NOMO-1 treated with DMSO at 0.1 percent for 48 hours (cell line): ENCODE measurements at regions not wholly inside any gene's neighbourhood (a gene's known extent, or its start where the extent isn't known, plus 50 kb on each side); places are given as distances from the start of the nearest gene placed in this dataset.
"Not testable (repeated sequence)": the region's sequence is repeated elsewhere in the genome, so short reads cannot be mapped to it uniquely, and the experiment has no call there.

Experiments
- DNase-seq: peaks from one replicate; lab custom pipeline; 2025; ENCODE audit not compliant: unreplicated experiment; lab: John Stamatoyannopoulos, UW

- DNase-seq = no peak
These were observed 143.1 kb downstream of the ARSF start for GRCh38 chrX:3184176-3184930.

DNA sequence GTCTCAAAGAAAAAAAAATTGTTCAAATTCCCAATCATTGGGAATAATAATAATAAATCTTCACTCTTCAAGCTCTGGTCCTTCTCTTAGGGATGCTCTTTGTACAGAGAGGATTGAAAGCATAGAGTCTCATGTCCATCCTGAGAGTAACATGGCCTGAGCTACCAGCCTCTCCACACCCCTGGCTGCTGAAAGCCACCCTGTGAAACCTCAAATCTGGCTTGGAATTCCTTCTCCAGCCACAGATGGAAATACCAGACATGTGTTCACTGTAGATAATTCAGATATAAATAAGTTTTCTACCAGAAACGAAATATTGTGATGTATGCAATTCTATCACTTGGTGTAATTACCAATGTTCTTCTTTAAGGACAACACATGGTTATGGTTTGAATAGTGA lies 140.6 kb downstream of the ARSF start:
- DNase-seq = no peak

GRCh38 chrX:3178329-3178728 lies 137.1 kb downstream of the ARSF start:
- no peak for DNase-seq

DNA sequence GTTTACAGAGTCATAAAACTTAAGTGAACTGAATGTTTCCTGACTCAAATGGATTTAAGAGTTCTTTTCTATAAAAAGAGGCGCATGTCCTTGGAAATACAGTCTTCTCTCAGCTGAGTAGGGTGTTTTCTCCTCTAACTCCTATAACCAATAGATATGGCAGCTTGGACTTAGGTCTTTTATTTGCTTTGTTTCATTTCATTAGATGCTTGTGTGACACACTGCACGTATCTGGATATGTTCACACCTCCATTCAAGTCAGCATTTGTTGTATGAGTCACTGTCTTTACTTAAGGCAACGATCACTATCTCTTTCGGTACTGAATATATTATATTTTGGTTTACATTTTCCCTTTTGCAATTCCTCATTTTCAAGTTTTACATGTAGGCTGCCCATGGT lies 136.6 kb downstream of the ARSF start:
- DNase-seq = no peak

GRCh38 chrX:3176439-3176820 lies 135.2 kb downstream of the ARSF start:
- DNase-seq = no peak

GRCh38 chrX:3175659-3176438 lies 134.6 kb downstream of the ARSF start:
- no peak for DNase-seq

DNA sequence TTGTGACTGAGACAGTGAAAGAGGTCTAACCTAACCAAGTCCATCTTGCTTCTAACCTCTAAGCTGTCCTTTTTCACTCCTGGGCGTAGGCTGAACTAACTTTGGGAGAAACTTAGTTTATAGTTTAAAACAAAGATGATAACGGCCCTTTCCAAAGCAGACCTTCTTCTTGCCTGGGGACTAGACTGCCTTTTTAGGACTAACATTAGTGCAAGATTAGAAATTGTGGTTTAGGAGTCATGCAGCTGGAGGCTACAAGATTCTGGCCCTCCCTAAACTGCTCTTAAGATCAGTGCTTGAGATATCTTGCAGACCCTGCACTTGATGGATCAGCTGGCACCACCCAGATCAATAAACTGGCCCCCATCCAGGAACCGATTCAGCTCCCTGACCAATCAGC lies 130.9 kb downstream of the ARSF start:
- DNase-seq = not testable (repeated sequence)

DNA sequence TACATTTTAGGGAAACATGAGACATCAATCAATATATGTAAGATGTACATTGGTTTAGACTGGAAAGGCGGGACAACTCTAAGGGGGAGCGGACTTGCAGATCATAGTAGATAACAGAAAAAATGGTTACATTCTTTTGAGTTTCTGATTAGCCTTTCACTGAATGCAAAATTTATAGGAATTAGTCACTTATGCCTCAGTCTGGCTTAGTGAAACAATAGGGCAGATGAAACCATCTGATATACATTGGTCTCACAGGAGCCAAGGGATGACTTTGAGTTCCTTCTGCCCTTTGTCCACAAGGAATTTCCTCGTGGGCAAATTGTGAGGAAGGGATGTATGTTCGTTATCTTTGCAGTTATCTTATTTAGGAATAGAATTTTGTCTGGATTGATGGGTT lies 128.2 kb downstream of the ARSF start:
- DNase-seq = no peak

DNA sequence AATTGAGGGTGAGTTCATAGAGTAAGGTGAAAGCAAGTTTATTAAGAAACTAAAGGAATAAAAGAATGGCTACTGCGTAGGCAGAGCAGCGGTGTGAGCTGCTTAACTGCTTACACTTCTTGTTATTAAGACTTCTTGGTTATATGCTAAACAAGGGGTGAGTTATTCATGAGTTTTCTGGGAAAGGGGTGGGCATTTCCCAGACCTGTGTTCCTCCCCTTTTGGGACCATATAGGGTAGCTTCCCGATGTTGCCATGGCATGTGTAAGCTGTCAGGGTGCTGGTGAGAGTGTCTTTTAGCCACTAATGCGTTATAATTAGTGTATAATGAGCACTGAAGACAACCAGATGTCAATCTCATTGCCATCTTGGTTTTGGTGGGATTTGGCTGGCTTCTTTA lies 126.5 kb downstream of the ARSF start:
- no peak for DNase-seq

GRCh38 chrX:3166670-3167455 lies 125.6 kb downstream of the ARSF start:
- no peak for DNase-seq

DNA sequence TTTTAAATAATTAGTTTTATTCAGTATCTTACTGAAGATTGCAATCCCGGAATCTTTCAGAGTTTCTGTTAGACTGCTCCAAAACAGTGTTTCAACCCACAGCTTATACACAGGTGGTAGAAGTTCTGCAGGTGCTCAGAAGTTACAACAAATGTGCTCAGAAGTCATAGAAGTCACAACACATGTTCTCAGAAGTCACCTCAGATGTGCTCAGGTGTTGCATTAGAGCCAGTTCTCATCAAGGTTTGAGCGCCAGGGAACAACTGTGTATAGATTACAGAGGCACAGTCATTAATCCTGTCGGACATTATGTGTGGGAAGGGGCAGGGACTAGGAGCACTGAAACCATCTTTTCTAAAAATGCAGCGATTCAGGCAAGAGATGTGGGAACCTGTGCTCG lies 124.5 kb downstream of the ARSF start:
- no peak for DNase-seq
